LNCAP (cell line): ENCODE measurements at regions not wholly inside any gene's neighbourhood (a gene's known extent, or its start where the extent isn't known, plus 50 kb on each side); places are given as distances from the start of the nearest gene placed in this dataset.

ENCODE experiments used
- TF ChIP-seq, protein P1 (sequence below): fragments of 450-650 bp; IDR thresholded peaks from 2 replicates; pipeline ENCODE4 v1.5.1; 2017; ENCODE audit warnings: mild to moderate bottlenecking

DNA sequence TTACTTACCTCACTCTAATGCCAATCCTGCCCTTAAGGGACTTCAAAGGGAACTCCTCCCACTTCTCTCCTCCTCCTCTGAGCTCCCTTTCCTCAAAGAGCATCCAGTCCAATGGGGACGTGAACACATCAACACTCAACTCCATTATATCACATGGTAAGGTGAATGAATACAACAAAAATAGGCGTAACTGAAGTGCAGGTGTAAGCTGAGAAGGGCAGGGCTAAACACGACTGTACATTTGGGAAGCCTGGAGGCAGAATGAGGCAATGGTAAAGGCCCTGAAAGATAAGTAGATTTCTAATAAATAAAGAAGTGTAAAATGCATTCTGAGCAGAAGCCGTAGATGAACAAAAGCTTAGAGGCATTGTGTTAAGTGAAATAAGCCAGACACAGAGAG is 226.1 kb upstream of the TRIB2 start:
- TF ChIP-seq, protein P1, sequence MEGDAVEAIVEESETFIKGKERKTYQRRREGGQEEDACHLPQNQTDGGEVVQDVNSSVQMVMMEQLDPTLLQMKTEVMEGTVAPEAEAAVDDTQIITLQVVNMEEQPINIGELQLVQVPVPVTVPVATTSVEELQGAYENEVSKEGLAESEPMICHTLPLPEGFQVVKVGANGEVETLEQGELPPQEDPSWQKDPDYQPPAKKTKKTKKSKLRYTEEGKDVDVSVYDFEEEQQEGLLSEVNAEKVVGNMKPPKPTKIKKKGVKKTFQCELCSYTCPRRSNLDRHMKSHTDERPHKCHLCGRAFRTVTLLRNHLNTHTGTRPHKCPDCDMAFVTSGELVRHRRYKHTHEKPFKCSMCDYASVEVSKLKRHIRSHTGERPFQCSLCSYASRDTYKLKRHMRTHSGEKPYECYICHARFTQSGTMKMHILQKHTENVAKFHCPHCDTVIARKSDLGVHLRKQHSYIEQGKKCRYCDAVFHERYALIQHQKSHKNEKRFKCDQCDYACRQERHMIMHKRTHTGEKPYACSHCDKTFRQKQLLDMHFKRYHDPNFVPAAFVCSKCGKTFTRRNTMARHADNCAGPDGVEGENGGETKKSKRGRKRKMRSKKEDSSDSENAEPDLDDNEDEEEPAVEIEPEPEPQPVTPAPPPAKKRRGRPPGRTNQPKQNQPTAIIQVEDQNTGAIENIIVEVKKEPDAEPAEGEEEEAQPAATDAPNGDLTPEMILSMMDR, result no peak

DNA sequence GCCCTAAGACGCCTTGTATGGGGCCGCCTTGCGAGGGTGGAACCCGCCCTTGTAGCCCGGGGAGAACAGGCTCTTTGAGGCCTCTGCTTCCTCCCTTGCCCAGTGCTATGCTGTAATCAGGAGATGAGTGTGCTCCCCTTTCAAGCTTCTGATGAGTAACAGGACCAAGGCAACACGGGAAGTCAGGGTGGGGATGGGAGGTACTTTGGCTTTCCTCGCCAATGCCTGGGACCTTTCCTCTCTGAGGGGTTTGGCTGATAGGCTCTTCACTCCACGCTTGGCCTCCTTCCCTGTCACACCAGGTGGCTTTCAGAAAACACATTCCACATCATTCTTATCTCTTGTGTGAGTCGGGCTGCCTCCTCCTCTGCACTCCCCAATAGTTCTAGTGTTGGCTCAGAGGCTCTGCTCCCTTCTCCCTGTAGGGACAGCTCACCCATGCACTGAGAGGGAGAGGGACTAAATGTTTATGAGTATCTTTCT is 223.7 kb upstream of the TRIB2 start:
- TF ChIP-seq, protein P1, result no peak

DNA sequence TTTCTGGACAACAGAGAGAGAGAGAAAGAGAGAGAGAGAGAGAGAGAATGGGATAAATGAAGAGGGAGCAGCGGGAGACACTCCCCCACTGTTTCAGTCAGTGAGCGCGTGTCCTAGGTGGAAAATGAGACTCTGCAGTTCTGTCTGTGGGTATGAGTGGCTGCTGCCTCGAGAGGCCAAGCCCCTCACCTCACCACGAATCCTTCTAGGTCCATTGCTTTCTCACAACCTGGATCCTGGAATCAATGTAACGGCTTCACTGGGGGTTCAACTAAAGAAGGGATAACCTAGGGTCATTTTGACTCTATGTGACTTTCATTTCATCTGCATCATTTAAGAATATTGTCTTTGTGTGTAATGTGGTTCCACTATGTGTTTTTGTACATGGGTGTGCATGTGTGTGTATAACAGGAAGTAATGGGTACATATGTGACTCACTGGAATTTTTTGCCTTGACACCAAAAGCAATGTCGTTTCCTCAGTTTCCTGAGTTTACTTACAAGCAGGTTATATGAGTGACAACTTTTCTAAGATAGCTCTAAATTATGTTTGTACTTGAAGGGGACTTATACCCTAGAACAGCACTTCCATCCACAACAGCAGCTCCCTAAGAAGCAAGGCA is 221.4 kb upstream of the TRIB2 start:
- TF ChIP-seq, protein P1, result no peak

DNA sequence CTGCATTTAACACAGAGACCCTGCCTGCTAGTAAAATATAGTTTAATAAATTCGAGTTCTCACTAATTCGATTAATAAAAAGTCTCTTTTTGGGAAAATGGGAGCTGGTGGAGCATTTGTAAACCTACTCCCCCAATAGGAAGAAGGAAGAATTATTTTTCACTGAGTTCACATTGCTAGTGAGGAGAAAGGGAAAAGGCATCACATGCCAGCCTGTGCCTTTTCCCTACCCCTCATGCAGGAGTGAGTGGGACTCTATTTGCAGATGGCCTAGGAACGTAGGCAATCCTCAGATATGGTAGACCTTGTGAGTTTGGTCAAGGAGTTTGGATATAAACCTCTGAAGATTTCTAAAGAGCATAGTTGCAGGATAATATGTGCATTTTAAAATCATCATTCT is 218.4 kb upstream of the TRIB2 start:
- TF ChIP-seq, protein P1, result no peak

DNA sequence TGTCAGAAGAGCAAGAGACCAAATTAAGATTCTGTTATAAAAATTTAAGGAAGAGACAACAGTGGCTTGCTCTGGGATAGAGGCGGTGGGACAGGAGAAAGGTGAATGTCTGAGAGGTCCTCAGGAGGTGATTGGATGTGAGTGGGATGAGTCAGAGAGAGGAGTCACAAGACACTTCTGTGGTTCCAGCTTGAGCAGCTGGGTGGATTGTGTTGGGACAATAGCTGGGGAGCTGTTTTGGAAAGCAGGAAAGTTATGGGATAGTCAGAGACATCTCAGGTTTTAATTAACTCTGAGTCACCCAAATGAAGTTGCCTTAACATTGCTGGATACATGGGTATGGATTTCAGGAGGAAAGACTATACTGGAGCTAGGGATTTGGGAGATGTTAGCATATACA is 218.0 kb upstream of the TRIB2 start:
- TF ChIP-seq, protein P1, result no peak

DNA sequence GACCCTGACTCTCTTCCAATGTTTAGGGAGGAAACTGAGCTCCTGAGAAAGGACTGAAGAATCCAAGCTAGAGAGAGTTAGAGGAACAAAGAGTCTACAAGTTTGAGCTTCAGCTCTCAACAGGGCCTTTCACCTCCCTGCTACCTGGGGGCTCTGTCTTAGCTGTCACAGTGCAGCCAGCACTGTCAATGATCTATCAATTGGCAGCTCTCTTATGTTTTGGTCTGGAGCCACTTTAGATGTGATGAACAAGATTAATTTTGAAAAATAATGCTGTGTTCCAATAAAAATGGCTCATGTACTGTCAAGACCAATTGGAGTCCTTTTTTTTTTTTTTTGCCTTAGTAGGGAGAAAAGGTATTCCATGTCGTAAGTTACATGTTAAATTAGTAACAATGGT is 215.8 kb upstream of the TRIB2 start:
- TF ChIP-seq, protein P1, result no peak

DNA sequence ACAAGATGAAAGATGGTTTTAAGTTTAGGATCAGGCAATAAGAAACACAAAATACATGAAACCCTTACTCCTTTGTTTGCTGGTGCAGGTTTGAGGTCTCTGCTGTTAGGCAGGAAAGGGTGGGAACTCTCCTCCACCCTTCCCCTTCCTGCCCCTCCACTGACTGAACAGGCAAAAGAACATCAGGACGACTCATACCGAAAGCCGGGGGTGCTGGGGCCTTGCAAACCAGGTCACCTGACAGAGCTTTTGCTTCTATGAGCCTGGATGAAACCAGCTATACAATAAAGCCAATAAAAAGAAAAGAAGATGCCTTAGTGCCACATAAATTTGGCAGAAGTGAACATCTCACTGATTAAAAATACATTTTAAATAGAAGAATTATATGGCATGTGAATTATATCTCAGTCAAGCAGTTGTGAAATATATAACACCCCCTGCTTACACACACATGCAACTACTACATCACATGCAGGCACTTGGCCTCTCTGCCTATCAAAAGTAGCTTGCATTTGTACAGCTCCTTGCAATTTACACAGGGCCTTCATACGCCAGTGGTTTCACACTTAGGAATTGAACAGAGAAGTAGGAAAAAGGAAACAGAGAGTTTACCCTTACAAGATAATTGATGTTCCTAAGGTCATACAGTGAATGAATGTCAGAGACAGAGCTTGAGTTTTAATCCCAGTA is 215.1 kb upstream of the TRIB2 start:
- TF ChIP-seq, protein P1, result no peak
